Right lobe of liver (tissue), 4 donors: ENCODE measurements at regions not wholly inside any gene's neighbourhood (a gene's known extent, or its start where the extent isn't known, plus 50 kb on each side); places are given as distances from the start of the nearest gene placed in this dataset.

ENCODE experiments used
- CTCF ChIP-seq, 4 donors: fragments of 200-600 bp in 3 of 4; fragments of 450-650 bp in 1 of 4; IDR thresholded peaks; one replicate each; pipeline versions ENCODE4 v1.5.1 to v1.8.0; 2016 to 2022; ENCODE audit warnings: antibody characterized with exemption in 4 of 4, mild to moderate bottlenecking in 2 of 4
- POLR2A ChIP-seq: fragments of 450-650 bp; IDR thresholded peaks from one replicate; pipeline ENCODE4 v1.6.1; 2017; ENCODE audit warnings: antibody characterized with exemption, mild to moderate bottlenecking
- donor health status: DM: no; HTN: no; CAD: no.
- donor health status: DM: no; HTN: no; CAD: no.
- donor health status: DM: no; HTN: yes; CAD: no.

- TF ChIP-seq CTCF (IDR thresholded peaks at IDR 0.05) = no peak
- no peak for TF ChIP-seq POLR2A
These were observed 167.2 kb upstream of the HMHB1 start for GRCh38 chr5:143644727-143645126.
